Neuronal stem cell (in vitro differentiated cells): ENCODE measurements at regions not wholly inside any gene's neighbourhood (a gene's known extent, or its start where the extent isn't known, plus 50 kb on each side); places are given as distances from the start of the nearest gene placed in this dataset.

Experiments
- DNase-seq: peaks from one replicate; pipeline ENCODE4 v3.0.0-alpha.2; 2013; ENCODE audit warnings: low spot score
- H2AFZ ChIP-seq: one replicate; pipeline ENCODE4 v1.6.1; 2013; ENCODE audit warnings: mild to moderate bottlenecking, low read length, inconsistent platforms
- H2AK5ac ChIP-seq: 2 replicates; pipeline ENCODE4 v1.6.1; 2013; ENCODE audit warnings: low read depth, mild to moderate bottlenecking, inconsistent platforms, low read length, moderate library complexity, mixed read lengths
- H2BK120ac ChIP-seq: 2 replicates; pipeline ENCODE4 v1.6.1; 2013; ENCODE audit warnings: low read depth, mild to moderate bottlenecking, inconsistent platforms, low read length, moderate library complexity, mixed read lengths
- H2BK12ac ChIP-seq: one replicate; pipeline ENCODE4 v1.6.1; 2013; ENCODE audit warnings: low read length, inconsistent platforms
- H2BK15ac ChIP-seq: 2 replicates; pipeline ENCODE4 v1.6.1; 2013; ENCODE audit warnings: mild to moderate bottlenecking, low read length, inconsistent platforms, mixed read lengths
- H2BK5ac ChIP-seq: one replicate; pipeline ENCODE4 v1.6.1; 2013; ENCODE audit warnings: inconsistent platforms, mild to moderate bottlenecking, low read length, moderate library complexity
- H3K14ac ChIP-seq: one replicate; pipeline ENCODE4 v1.6.1; 2013; ENCODE audit warnings: low read length, inconsistent platforms
- H3K18ac ChIP-seq: 2 replicates; pipeline ENCODE4 v1.6.1; 2013; ENCODE audit warnings: low read length, inconsistent platforms
- H3K23ac ChIP-seq: 2 replicates; pipeline ENCODE4 v1.6.1; 2013; ENCODE audit warnings: low read depth, mild to moderate bottlenecking, mixed read lengths, low read length, inconsistent platforms; ENCODE audit not compliant: poor library complexity
- H3K27ac ChIP-seq: replicated peaks from 3 replicates; pipeline ENCODE4 v1.5.1; 2013; ENCODE audit warnings: low read length, inconsistent platforms
- H3K27me3 ChIP-seq, 3 experiments: 2 replicates each; pipeline ENCODE4 v1.6.1; 2013; ENCODE audit warnings: low read length in 3 of 3, mild to moderate bottlenecking in 2 of 3, inconsistent platforms in 1 of 3, low read depth in 1 of 3, mixed read lengths in 1 of 3, moderate library complexity in 1 of 3; ENCODE audit not compliant: control insufficient read depth in 3 of 3, insufficient read depth in 3 of 3
- H3K36me3 ChIP-seq, 2 donors: replicated peaks in 1 of 2; 2 replicates each; pipeline ENCODE4 v1.6.1; 2013; ENCODE audit warnings: low read length in 2 of 2; ENCODE audit not compliant: control insufficient read depth in 2 of 2, insufficient read depth in 2 of 2
- H3K4ac ChIP-seq: 2 replicates; pipeline ENCODE4 v1.6.1; 2013; ENCODE audit warnings: inconsistent platforms, mild to moderate bottlenecking, low read length, moderate library complexity
- H3K4me1 ChIP-seq, 2 donors: 1 replicate in 1 of 2; 2 replicates in 1 of 2; pipeline ENCODE4 v1.6.1; 2013; ENCODE audit warnings: low read length in 2 of 2, low read depth in 1 of 2; ENCODE audit not compliant: control insufficient read depth in 2 of 2, insufficient read depth in 1 of 2
- H3K4me2 ChIP-seq: one replicate; pipeline ENCODE4 v1.6.1; 2013; ENCODE audit warnings: mild to moderate bottlenecking, low read length, inconsistent platforms; ENCODE audit not compliant: insufficient read depth, poor library complexity, severe bottlenecking
- H3K4me3 ChIP-seq, 2 donors: 2 replicates each; pipeline ENCODE4 v1.5.1; 2013; ENCODE audit warnings: low read length in 2 of 2, mild to moderate bottlenecking in 2 of 2, inconsistent platforms in 1 of 2, moderate library complexity in 1 of 2
- H3K79me1 ChIP-seq: one replicate; pipeline ENCODE4 v1.6.1; 2013; ENCODE audit warnings: low read depth, mild to moderate bottlenecking, inconsistent platforms, low read length, moderate library complexity
- H3K9ac ChIP-seq: one replicate; pipeline ENCODE4 v1.6.1; 2013; ENCODE audit warnings: mild to moderate bottlenecking, low read depth, low read length, inconsistent platforms; ENCODE audit not compliant: poor library complexity
- H3K9me3 ChIP-seq, 2 donors: replicated peaks in 1 of 2; 2 replicates each; pipeline versions ENCODE3 to v1.6.1; 2013; ENCODE audit warnings: low read length in 2 of 2, mild to moderate bottlenecking in 2 of 2, inconsistent platforms in 1 of 2, low read depth in 1 of 2, mixed read lengths in 1 of 2, moderate library complexity in 1 of 2; ENCODE audit not compliant: control insufficient read depth in 2 of 2, insufficient read depth in 1 of 2
- H4K8ac ChIP-seq: one replicate; pipeline ENCODE4 v1.6.1; 2013; ENCODE audit warnings: low read depth, mild to moderate bottlenecking, inconsistent platforms, low read length, moderate library complexity
- H4K91ac ChIP-seq: one replicate; pipeline ENCODE4 v1.6.1; 2013; ENCODE audit warnings: low read length, low read depth, mild to moderate bottlenecking, inconsistent platforms; ENCODE audit not compliant: poor library complexity
- WGBS, 2 donors: extraction: QIAGEN DNeasy Blood & Tissue Kit; methylation state at CpG; one replicate each; pipeline ENCODE4 v1.1.7; 2013; ENCODE audit warnings: missing lambda C conversion rate in 2 of 2, mixed read lengths in 1 of 2; ENCODE audit not compliant: insufficient read length in 2 of 2, insufficient replicate concordance in 1 of 2; ENCODE audit errors: extremely low coverage in 2 of 2; 5-methylcytosine and 5-hydroxymethylcytosine counted together

DNA sequence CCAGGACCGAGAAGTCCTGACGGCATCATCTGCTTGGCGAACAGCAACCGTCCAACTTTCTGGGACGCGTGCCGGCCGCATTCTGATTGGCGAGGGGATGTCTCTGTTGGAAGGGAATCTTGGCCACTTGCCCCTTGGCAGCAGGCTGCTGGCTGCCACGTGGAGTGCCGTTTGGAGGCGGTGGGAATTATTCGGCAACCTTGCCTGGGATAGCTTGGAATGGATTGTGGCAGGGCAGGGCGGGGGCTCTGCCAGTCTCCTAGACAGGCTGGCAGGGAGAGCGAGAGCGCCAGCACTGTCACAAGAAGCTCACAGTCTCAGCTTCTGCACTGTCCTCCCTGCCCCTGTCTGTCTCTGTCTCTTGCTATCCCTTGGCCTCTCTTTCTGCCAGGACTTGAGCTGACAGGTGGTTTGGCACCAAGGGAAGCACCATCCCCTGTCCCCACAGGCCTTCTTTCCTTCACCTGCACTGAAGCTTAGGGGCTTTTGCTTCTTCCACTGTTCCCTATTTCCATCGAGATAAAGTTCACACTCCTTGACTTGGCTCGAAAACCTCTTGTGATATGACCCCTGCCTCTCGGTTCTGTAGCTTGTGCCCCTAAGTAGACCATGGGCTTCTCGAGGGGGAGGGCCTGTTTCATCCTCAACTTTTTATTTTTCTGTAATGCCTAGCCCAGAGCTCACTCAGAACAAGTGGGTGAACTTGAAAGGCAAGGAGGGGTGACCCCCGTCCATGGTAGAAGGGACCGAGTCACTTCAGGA lies 201.9 kb downstream of the PHETA1 start:
- no peak for DNase-seq
- Histone ChIP-seq H3K18ac (peak overlapping the region; percentile 40), H3K9ac (no peak overlapping the region), H4K91ac (no peak overlapping the region), H3K4me3 (no peak overlapping the region), H2BK5ac (no peak overlapping the region), H4K8ac (no peak overlapping the region), H3K9me3 (peaks cover 0 to 2% of the 10 kb centered on the region in 2 donors), H2AK5ac (no peak overlapping the region), H3K4me2 (no peak overlapping the region), H3K27me3 (no peaks in the 10 kb centered on the region), H3K4me1 (peaks cover 0 to 5% of the 10 kb centered on the region in 2 donors), H3K27ac (no peak overlapping the region), H3K23ac (no peak overlapping the region), H3K4ac (no peak overlapping the region), H2BK120ac (peak overlapping the region; percentile 48), H2BK12ac (no peak overlapping the region), H2BK15ac (no peak overlapping the region), H3K79me1 (no peaks in the 10 kb centered on the region), H2AFZ (no peak overlapping the region), H3K36me3 (no peaks in the 10 kb centered on the region), H3K14ac (no peak overlapping the region)
- WGBS, 2 donors, result no CpG with 5 or more reads among the region's 22 CpGs

GRCh38 chr12:111164833-111165525 lies 203.9 kb downstream of the PHETA1 start:
- Histone ChIP-seq H3K4me1 (peaks cover 3 to 11% of the 10 kb centered on the region in 2 donors), H2BK5ac (no peak overlapping the region), H4K8ac (no peak overlapping the region), H2BK12ac (no peak overlapping the region), H2AFZ (no peak overlapping the region), H3K18ac (no peak overlapping the region), H3K4ac (no peak overlapping the region), H3K9me3 (no peaks in the 10 kb centered on the region), H2BK120ac (no peak overlapping the region), H3K27me3 (no peaks in the 10 kb centered on the region), H3K14ac (no peak overlapping the region), H2BK15ac (no peak overlapping the region), H3K79me1 (no peaks in the 10 kb centered on the region), H4K91ac (no peak overlapping the region), H3K4me3 (no peak overlapping the region), H3K23ac (no peak overlapping the region), H3K27ac (no peak overlapping the region), H3K4me2 (no peak overlapping the region), H3K9ac (no peak overlapping the region), H3K36me3 (no peaks in the 10 kb centered on the region), H2AK5ac (no peak overlapping the region)
- no peak for DNase-seq
- WGBS, 2 donors, result no CpG with 5 or more reads among the region's 9 CpGs

- Histone ChIP-seq H3K4ac (no peak overlapping the region), H2AFZ (no peak overlapping the region), H2BK5ac (no peak overlapping the region), H2BK15ac (no peak overlapping the region), H3K9me3 (no peaks in the 10 kb centered on the region), H4K8ac (no peak overlapping the region), H2BK12ac (no peak overlapping the region), H3K14ac (no peak overlapping the region), H3K18ac (no peak overlapping the region), H3K27ac (no peak overlapping the region), H2AK5ac (no peak overlapping the region), H3K23ac (no peak overlapping the region), H3K27me3 (no peaks in the 10 kb centered on the region), H3K9ac (no peak overlapping the region), H3K79me1 (no peaks in the 10 kb centered on the region), H3K4me2 (no peak overlapping the region), H4K91ac (no peak overlapping the region), H2BK120ac (no peak overlapping the region), H3K4me3 (no peak overlapping the region), H3K4me1 (peaks cover 3 to 10% of the 10 kb centered on the region in 2 donors), H3K36me3 (no peaks in the 10 kb centered on the region)
- WGBS, 2 donors, result no CpG with 5 or more reads among the region's 4 CpGs
- DNase-seq, result no peak
These were observed 205.5 kb downstream of the PHETA1 start for GRCh38 chr12:111163422-111163821.

DNA sequence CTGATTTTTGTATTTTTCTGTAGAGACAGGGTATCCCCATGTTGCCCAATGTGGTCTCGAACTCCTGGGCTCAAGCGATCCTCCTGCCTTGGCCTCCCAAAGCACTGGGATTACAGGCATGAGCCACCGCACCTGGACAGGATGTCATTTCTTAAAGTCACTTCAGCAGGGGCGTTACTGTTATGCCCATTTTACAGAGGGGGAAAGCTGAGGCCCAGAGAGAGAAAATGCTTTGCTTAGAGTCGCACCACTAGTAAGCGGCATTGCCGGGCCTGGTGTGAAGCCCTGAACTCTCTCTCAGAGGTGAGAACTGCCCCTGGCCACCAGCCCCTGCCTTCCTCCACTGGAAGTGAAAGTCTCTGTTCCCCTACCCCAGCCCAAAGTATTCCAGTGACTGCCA lies 207.0 kb downstream of the PHETA1 start:
- H4K91ac ChIP-seq, result no peak overlapping the region
- H2AFZ ChIP-seq, result no peak overlapping the region
- no peak overlapping the region for H3K4me3 ChIP-seq
- DNase-seq, result no peak
- H2BK120ac ChIP-seq, result no peak overlapping the region
- no peak overlapping the region for H3K23ac ChIP-seq
- no peak overlapping the region for H4K8ac ChIP-seq
- H3K18ac ChIP-seq, result no peak overlapping the region
- H2BK15ac ChIP-seq, result no peak overlapping the region
- no peak overlapping the region for H3K27ac ChIP-seq
- no peak overlapping the region for H2BK5ac ChIP-seq
- no peak overlapping the region for H3K4ac ChIP-seq
- no peaks in the 10 kb centered on the region for H3K79me1 ChIP-seq
- H3K36me3 ChIP-seq, result no peaks in the 10 kb centered on the region
- H3K14ac ChIP-seq, result no peak overlapping the region
- WGBS, 2 donors, result no CpG with 5 or more reads among the region's 7 CpGs
- H3K27me3 ChIP-seq, result no peaks in the 10 kb centered on the region
- H3K9me3 ChIP-seq, result no peaks in the 10 kb centered on the region
- no peak overlapping the region for H2AK5ac ChIP-seq
- no peak overlapping the region for H3K9ac ChIP-seq
- H3K4me1 ChIP-seq, result peaks cover 3 to 7% of the 10 kb centered on the region in 2 donors
- no peak overlapping the region for H3K4me2 ChIP-seq
- H2BK12ac ChIP-seq, result no peak overlapping the region
